22Rv1 (cell line): ENCODE measurements at regions not wholly inside any gene's neighbourhood (a gene's known extent, or its start where the extent isn't known, plus 50 kb on each side); places are given as distances from the start of the nearest gene placed in this dataset.

Source experiments
- ZFX ChIP-seq: fragments of 450-650 bp; IDR thresholded peaks from 2 replicates; pipeline ENCODE4 v1.6.1; 2017; ENCODE audit warnings: antibody characterized with exemption, borderline replicate concordance
- TF ChIP-seq, protein P1 (sequence below): fragments of 450-650 bp; IDR thresholded peaks from 2 replicates; pipeline ENCODE4 v1.5.1; 2017; ENCODE audit warnings: mild to moderate bottlenecking

DNA sequence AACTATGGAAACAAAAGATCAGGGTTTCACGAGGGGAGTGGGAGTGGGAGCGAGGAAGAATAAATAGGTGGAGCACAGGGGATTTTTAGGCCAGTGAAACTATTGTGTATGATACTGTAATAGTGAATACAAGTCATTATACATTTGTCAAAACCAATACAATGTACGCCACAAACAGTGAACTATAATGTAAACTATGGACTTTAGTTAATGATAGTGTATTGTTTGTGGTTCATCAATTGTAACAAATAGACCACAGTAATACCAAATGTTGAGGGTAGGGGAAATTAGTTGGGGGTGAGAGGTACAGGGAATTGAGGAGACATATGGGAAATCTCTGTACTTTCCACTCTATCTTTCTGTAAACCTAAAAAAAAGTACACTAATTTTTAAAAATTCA lies 218.4 kb downstream of the FRK start:
- TF ChIP-seq, protein P1, sequence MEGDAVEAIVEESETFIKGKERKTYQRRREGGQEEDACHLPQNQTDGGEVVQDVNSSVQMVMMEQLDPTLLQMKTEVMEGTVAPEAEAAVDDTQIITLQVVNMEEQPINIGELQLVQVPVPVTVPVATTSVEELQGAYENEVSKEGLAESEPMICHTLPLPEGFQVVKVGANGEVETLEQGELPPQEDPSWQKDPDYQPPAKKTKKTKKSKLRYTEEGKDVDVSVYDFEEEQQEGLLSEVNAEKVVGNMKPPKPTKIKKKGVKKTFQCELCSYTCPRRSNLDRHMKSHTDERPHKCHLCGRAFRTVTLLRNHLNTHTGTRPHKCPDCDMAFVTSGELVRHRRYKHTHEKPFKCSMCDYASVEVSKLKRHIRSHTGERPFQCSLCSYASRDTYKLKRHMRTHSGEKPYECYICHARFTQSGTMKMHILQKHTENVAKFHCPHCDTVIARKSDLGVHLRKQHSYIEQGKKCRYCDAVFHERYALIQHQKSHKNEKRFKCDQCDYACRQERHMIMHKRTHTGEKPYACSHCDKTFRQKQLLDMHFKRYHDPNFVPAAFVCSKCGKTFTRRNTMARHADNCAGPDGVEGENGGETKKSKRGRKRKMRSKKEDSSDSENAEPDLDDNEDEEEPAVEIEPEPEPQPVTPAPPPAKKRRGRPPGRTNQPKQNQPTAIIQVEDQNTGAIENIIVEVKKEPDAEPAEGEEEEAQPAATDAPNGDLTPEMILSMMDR: no peak
- no peak for TF ChIP-seq ZFX
